Stromal cell of bone marrow (primary cell): ENCODE measurements at regions not wholly inside any gene's neighbourhood (a gene's known extent, or its start where the extent isn't known, plus 50 kb on each side); places are given as distances from the start of the nearest gene placed in this dataset.

Experiments used
- DNase-seq: peaks from one replicate; pipeline ENCODE4 v3.0.0-alpha.2; 2012; ENCODE audit warnings: low read depth

- no peak for DNase-seq
Measured at GRCh38 chr7:106606120-106606519, 54.8 kb downstream of the CCDC71L start.

GRCh38 chr7:106604971-106605370, 56.0 kb downstream of the CCDC71L start:
- no peak for DNase-seq

- no peak for DNase-seq
Measured at GRCh38 chr7:106604303-106604924, 56.5 kb downstream of the CCDC71L start.

GRCh38 chr7:106603346-106603745, 57.6 kb downstream of the CCDC71L start:
- no peak for DNase-seq

- no peak for DNase-seq
Measured at GRCh38 chr7:106602062-106602461, 58.9 kb downstream of the CCDC71L start.

- no peak for DNase-seq
Measured at GRCh38 chr7:106600569-106601373, 60.2 kb downstream of the CCDC71L start.

- DNase-seq: no peak
Measured at GRCh38 chr7:106599343-106599698, 61.6 kb downstream of the CCDC71L start.

GRCh38 chr7:106598663-106599342, 62.2 kb downstream of the CCDC71L start:
- DNase-seq: peak; percentile 59

GRCh38 chr7:106597751-106598546, 63.0 kb downstream of the CCDC71L start:
- no peak for DNase-seq

GRCh38 chr7:106597014-106597413, 63.9 kb downstream of the CCDC71L start:
- no peak for DNase-seq

- DNase-seq: no peak
Measured at GRCh38 chr7:106595922-106596321, 65.0 kb downstream of the CCDC71L start.

GRCh38 chr7:106593028-106593417, 67.9 kb downstream of the CCDC71L start:
- DNase-seq: no peak

- DNase-seq: no peak
Measured at GRCh38 chr7:106592282-106593027, 68.5 kb downstream of the CCDC71L start.

GRCh38 chr7:106591146-106591545, 69.8 kb downstream of the CCDC71L start:
- DNase-seq: no peak

GRCh38 chr7:106590209-106590816, 70.6 kb downstream of the CCDC71L start:
- no peak for DNase-seq

- no peak for DNase-seq
Measured at GRCh38 chr7:106589198-106589879, 71.6 kb downstream of the CCDC71L start.

GRCh38 chr7:106588422-106589197, 72.3 kb downstream of the CCDC71L start:
- DNase-seq: no peak

- no peak for DNase-seq
Measured at GRCh38 chr7:106584914-106585759, 75.8 kb downstream of the CCDC71L start.
